Vagina (tissue), 2 donors: ENCODE measurements at regions not wholly inside any gene's neighbourhood (a gene's known extent, or its start where the extent isn't known, plus 50 kb on each side); places are given as distances from the start of the nearest gene placed in this dataset.
"Not testable (repeated sequence)": the region's sequence is repeated elsewhere in the genome, so short reads cannot be mapped to it uniquely, and the experiment has no call there.

Experiments
- DNase-seq, 2 donors: peaks; one replicate each; pipeline ENCODE4 v3.0.0-alpha.2; 2017; ENCODE audit errors: extremely low spot score in 2 of 2
- H3K27ac ChIP-seq: fragments of 200-600 bp; sonication (generic); one replicate; pipeline ENCODE4 v1.5.1; 2019
- H3K27me3 ChIP-seq: fragments of 200-600 bp; sonication (generic); one replicate; pipeline ENCODE4 v1.5.1; 2019
- H3K36me3 ChIP-seq, 2 donors: fragments of 200-600 bp; sonication (generic); one replicate each; pipeline ENCODE4 v1.5.1; 2017 to 2019
- H3K4me1 ChIP-seq: fragments of 200-600 bp; sonication (generic); one replicate; pipeline ENCODE4 v1.5.1; 2019
- H3K4me3 ChIP-seq, 2 donors: fragments of 200-600 bp; sonication (generic); 1 replicate in 1 of 2; 2 replicates in 1 of 2; pipeline ENCODE4 v1.5.1; 2016 to 2019
- H3K9me3 ChIP-seq: fragments of 200-600 bp; sonication (generic); one replicate; pipeline ENCODE4 v1.5.1; 2019
- POLR2A ChIP-seq, 2 donors: fragments of 450-650 bp; IDR thresholded peaks; one replicate each; pipeline ENCODE4 v1.6.1; 2017; ENCODE audit warnings: antibody characterized with exemption in 2 of 2, mild to moderate bottlenecking in 2 of 2, moderate library complexity in 2 of 2
- POLR2AphosphoS5 ChIP-seq, 2 donors: sonication (generic); formaldehyde crosslinking; IDR thresholded peaks; one replicate each; pipeline ENCODE4 v1.9.0; 2017; ENCODE audit warnings: antibody characterized with exemption in 2 of 2, mild to moderate bottlenecking in 2 of 2, low read depth in 1 of 2; ENCODE audit not compliant: insufficient read depth in 1 of 2
- intact Hi-C: fragments of 100-400 bp; cut with DNase I; formaldehyde crosslinking; loops from one replicate; pipeline ENCODE4 v1.15.1; 2023
- TF ChIP-seq, protein P1 (sequence below), 3 experiments: fragments of 450-650 bp in 2 of 3; fragments of 200-600 bp in 1 of 3; sonication (generic) in 1 of 3; IDR thresholded peaks; one replicate each; pipeline ENCODE4 v1.5.1; 2017 to 2019; ENCODE audit warnings: antibody characterized with exemption in 3 of 3, mild to moderate bottlenecking in 2 of 3, moderate library complexity in 2 of 3

GRCh38 chr2:146413086-146413610, 1431.7 kb upstream of the ACVR2A start:
- intact Hi-C loops, result no loop called here
- H3K27me3 ChIP-seq, result no peaks in the 10 kb centered on the region
- no peak overlapping the region for H3K27ac ChIP-seq
- no peaks in the 10 kb centered on the region for H3K9me3 ChIP-seq
- no peaks in the 10 kb centered on the region for H3K4me1 ChIP-seq
- no peak for DNase-seq
- TF ChIP-seq, protein P1, sequence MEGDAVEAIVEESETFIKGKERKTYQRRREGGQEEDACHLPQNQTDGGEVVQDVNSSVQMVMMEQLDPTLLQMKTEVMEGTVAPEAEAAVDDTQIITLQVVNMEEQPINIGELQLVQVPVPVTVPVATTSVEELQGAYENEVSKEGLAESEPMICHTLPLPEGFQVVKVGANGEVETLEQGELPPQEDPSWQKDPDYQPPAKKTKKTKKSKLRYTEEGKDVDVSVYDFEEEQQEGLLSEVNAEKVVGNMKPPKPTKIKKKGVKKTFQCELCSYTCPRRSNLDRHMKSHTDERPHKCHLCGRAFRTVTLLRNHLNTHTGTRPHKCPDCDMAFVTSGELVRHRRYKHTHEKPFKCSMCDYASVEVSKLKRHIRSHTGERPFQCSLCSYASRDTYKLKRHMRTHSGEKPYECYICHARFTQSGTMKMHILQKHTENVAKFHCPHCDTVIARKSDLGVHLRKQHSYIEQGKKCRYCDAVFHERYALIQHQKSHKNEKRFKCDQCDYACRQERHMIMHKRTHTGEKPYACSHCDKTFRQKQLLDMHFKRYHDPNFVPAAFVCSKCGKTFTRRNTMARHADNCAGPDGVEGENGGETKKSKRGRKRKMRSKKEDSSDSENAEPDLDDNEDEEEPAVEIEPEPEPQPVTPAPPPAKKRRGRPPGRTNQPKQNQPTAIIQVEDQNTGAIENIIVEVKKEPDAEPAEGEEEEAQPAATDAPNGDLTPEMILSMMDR (IDR thresholded peaks at IDR 0.05), result no peak
- TF ChIP-seq POLR2AphosphoS5 (IDR thresholded peaks at IDR 0.05; ENCODE audit: insufficient read depth in 1 of 2, low read depth in 1 of 2) (no peak), POLR2A (IDR thresholded peaks at IDR 0.05) (no peak)
- H3K36me3 ChIP-seq, result no peaks in the 10 kb centered on the region
- H3K4me3 ChIP-seq, result no peak overlapping the region

DNA sequence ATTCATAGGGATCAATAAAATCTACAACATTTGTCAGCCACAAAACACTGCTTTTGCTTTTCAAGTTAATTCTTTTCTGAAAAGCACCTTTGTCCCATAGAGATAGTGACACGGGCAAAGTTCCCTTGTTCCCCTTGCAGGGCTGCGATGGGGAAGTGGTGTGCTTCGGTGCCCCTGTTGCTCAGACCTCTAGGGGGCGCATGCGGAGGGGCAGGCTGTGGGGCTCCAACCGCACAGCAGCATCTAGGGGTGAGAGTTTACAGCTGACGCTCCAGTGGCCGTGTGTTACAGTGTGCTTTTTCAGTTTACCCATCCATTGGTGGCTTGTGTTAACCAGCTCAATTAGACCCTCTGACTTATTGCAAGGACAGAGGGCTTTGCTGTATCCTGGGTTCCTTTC, 1432.2 kb upstream of the ACVR2A start:
- no peak for DNase-seq
- TF ChIP-seq POLR2AphosphoS5 (IDR thresholded peaks at IDR 0.05; ENCODE audit: insufficient read depth in 1 of 2, low read depth in 1 of 2) (no peak), POLR2A (IDR thresholded peaks at IDR 0.05) (no peak)
- TF ChIP-seq, protein P1 (IDR thresholded peaks at IDR 0.05), result no peak
- H3K36me3 ChIP-seq, result no peaks in the 10 kb centered on the region
- H3K27ac ChIP-seq, result no peak overlapping the region
- no peaks in the 10 kb centered on the region for H3K4me1 ChIP-seq
- H3K4me3 ChIP-seq, result no peak overlapping the region
- H3K27me3 ChIP-seq, result no peaks in the 10 kb centered on the region
- no peaks in the 10 kb centered on the region for H3K9me3 ChIP-seq
- intact Hi-C loops, result no loop called here

GRCh38 chr2:146405402-146406309, 1439.2 kb upstream of the ACVR2A start:
- DNase-seq, H3K36me3 ChIP-seq, H3K4me3 ChIP-seq, H3K4me1 ChIP-seq, H3K9me3 ChIP-seq, H3K27me3 ChIP-seq, H3K27ac ChIP-seq, intact Hi-C loops: not testable (repeated sequence)

DNA sequence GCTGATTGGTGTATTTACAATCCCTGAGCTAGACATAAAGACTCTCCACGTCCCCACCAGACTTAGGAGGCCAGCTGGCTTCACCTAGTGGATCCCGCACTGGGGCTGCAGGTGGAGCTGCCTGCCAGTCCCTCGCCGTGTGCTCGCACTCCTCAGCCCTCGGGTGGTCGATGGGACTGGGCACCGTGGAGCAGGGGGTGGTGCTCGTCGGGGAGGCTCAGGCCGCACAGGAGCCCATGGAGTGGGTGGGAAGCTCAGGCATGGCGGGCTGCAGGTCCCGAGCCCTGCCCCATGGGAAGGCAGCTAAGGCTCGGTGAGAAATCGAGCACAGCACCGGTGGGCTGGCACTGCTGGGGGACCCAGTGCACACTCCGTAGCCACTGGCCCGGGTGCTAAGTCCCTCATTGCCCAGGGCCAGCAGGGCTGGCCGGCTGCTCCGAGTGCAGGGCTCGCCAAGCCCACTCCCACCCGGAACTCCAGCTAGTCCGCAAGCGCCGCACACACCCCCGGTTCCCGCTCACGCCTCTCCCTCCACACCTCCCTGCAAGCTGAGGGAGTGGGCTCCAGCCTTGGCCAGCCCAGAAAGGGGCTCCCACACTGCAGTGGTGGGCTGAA, 1441.2 kb upstream of the ACVR2A start:
- not testable (repeated sequence) for H3K4me1 ChIP-seq, H3K4me3 ChIP-seq

GRCh38 chr2:146392631-146393030, 1452.2 kb upstream of the ACVR2A start:
- Histone ChIP-seq H3K4me1 (no peaks in the 10 kb centered on the region), H3K4me3 (no peak overlapping the region), H3K36me3 (no peaks in the 10 kb centered on the region), H3K27me3 (no peaks in the 10 kb centered on the region), H3K27ac (no peak overlapping the region), H3K9me3 (no peaks in the 10 kb centered on the region)
- intact Hi-C loops, result no loop called here
- TF ChIP-seq POLR2AphosphoS5 (IDR thresholded peaks at IDR 0.05; ENCODE audit: insufficient read depth in 1 of 2, low read depth in 1 of 2), result no peak
- TF ChIP-seq, protein P1 (IDR thresholded peaks at IDR 0.05), result no peak
- TF ChIP-seq POLR2A (IDR thresholded peaks at IDR 0.05), result no peak
- DNase-seq, result no peak

More for the DNA sequence above, 1441.2 kb upstream of the ACVR2A start:
- H3K27me3 ChIP-seq, DNase-seq, H3K9me3 ChIP-seq, intact Hi-C loops, H3K36me3 ChIP-seq, H3K27ac ChIP-seq: not testable (repeated sequence)

GRCh38 chr2:146392186-146392585, 1452.6 kb upstream of the ACVR2A start:
- Histone ChIP-seq H3K9me3 (no peaks in the 10 kb centered on the region), H3K4me1 (no peaks in the 10 kb centered on the region), H3K4me3 (no peak overlapping the region), H3K27me3 (no peaks in the 10 kb centered on the region), H3K27ac (no peak overlapping the region), H3K36me3 (no peaks in the 10 kb centered on the region)
- TF ChIP-seq POLR2A (IDR thresholded peaks at IDR 0.05), result no peak
- intact Hi-C loops, result no loop called here
- no peak for DNase-seq
